PC-3 (cell line): ENCODE measurements at regions not wholly inside any gene's neighbourhood (a gene's known extent, or its start where the extent isn't known, plus 50 kb on each side); places are given as distances from the start of the nearest gene placed in this dataset.

Experiments used
- ATAC-seq: fragments of 200-7000 bp; cut with Tn5 transposase; 2 replicates; pipeline ENCODE4 v1.9.1; 2020; ENCODE audit warnings: mild to moderate bottlenecking, moderate library complexity
- BruUV-seq: library from RNA; stranded (reverse); fragments of 400-500 nt; replicated peaks from 2 replicates; lab custom pipeline; 2021; lab: Mats Ljungman, UMichigan
- CTCF ChIA-PET: fragments of 300-600 bp; sonication (Branson Sonifier 250); formaldehyde crosslinking; loops from one replicate; lab custom pipeline; 2022; ENCODE audit warnings: antibody characterized with exemption; lab: Charles Lee
- POLR2A ChIA-PET: fragments of 300-600 bp; sonication (Branson Sonifier 250); formaldehyde crosslinking; loops from one replicate; lab custom pipeline; 2022; ENCODE audit warnings: antibody characterized with exemption; ENCODE audit not compliant: unreplicated experiment; lab: Charles Lee
- DNase-seq: peaks from one replicate; pipeline ENCODE4 v3.0.0-alpha.2; 2015
- H2AFZ ChIP-seq: fragments of 300-600 bp; sonication (generic); 2 replicates; pipeline ENCODE4 v1.6.0; 2016; ENCODE audit warnings: antibody characterized with exemption, low read length
- H3F3A ChIP-seq: fragments of 300-600 bp; sonication (generic); one replicate; pipeline ENCODE4 v1.6.0; 2017; ENCODE audit warnings: antibody characterized with exemption, low read length, control low read depth, mild to moderate bottlenecking; ENCODE audit not compliant: unreplicated experiment
- H3K27ac ChIP-seq: fragments of 300-600 bp; sonication (generic); 2 replicates; pipeline ENCODE4 v1.5.1; 2016; ENCODE audit warnings: mild to moderate bottlenecking, low read length
- H3K27me3 ChIP-seq: fragments of 300-600 bp; sonication (generic); 2 replicates; pipeline ENCODE4 v1.6.1; 2016; ENCODE audit warnings: low read length, mixed read lengths
- H3K36me3 ChIP-seq: fragments of 300-600 bp; sonication (generic); 2 replicates; pipeline ENCODE4 v1.6.1; 2016; ENCODE audit warnings: low read depth, mixed run types, low read length, mixed read lengths
- H3K4me1 ChIP-seq: fragments of 300-600 bp; sonication (generic); 2 replicates; pipeline ENCODE4 v1.5.1; 2016; ENCODE audit warnings: low read length; ENCODE audit not compliant: insufficient read depth
- H3K4me2 ChIP-seq: fragments of 300-600 bp; sonication (generic); 2 replicates; pipeline ENCODE4 v1.6.0; 2016; ENCODE audit warnings: low read length
- H3K4me3 ChIP-seq: fragments of 300-600 bp; sonication (generic); 2 replicates; pipeline ENCODE4 v1.5.1; 2016; ENCODE audit warnings: mild to moderate bottlenecking, low read length, mixed read lengths
- H3K79me2 ChIP-seq: fragments of 300-600 bp; sonication (generic); 2 replicates; pipeline ENCODE4 v1.6.1; 2017; ENCODE audit warnings: low read length, mixed read lengths
- H3K9ac ChIP-seq: fragments of 300-600 bp; sonication (generic); 2 replicates; pipeline ENCODE4 v1.6.0; 2016; ENCODE audit warnings: mild to moderate bottlenecking, low read length
- H3K9me2 ChIP-seq: fragments of 300-600 bp; sonication (generic); replicated peaks from 2 replicates; pipeline ENCODE4 v1.6.1; 2016; ENCODE audit warnings: mixed run types, low read length, mixed read lengths
- H3K9me3 ChIP-seq: fragments of 300-600 bp; sonication (generic); 2 replicates; pipeline ENCODE4 v1.6.1; 2016; ENCODE audit warnings: low read length, mixed read lengths
- H4K20me1 ChIP-seq: fragments of 300-600 bp; sonication (generic); 2 replicates; pipeline ENCODE4 v1.6.1; 2016; ENCODE audit warnings: low read length, mixed read lengths
- EZH2 ChIP-seq: fragments of 300-600 bp; sonication (generic); IDR thresholded peaks from one replicate; pipeline ENCODE4 v1.6.1; 2017; ENCODE audit warnings: antibody characterized with exemption, mild to moderate bottlenecking, low read length; ENCODE audit not compliant: unreplicated experiment
- EZH2phosphoT487 ChIP-seq: fragments of 300-600 bp; sonication (generic); IDR thresholded peaks from 2 replicates; pipeline ENCODE4 v1.6.1; 2018; ENCODE audit warnings: mild to moderate bottlenecking, antibody characterized with exemption, low read length, borderline replicate concordance
- intact Hi-C: fragments of 100-400 bp; cut with micrococcal nuclease; formaldehyde crosslinking; loops from 2 replicates; pipeline ENCODE4 v1.9.0; 2023
- TF ChIP-seq, protein P1 (sequence below): fragments of 300-600 bp; sonication (generic); conservative IDR thresholded peaks from 2 replicates; pipeline ENCODE4 v1.5.1; 2017; ENCODE audit warnings: antibody characterized with exemption, low read depth, mild to moderate bottlenecking, low read length

GRCh38 chr4:19092797-19093196 is 1071.2 kb upstream of the LCORL start:
- DNase-seq (no peak), ATAC-seq (no peak)
- Histone ChIP-seq H4K20me1 (no peaks in the 10 kb centered on the region), H3K4me3 (no peak overlapping the region), H3F3A (no peaks in the 10 kb centered on the region), H3K27ac (no peak overlapping the region), H3K27me3 (peaks cover 22% of the 10 kb centered on the region; the same call in 1 of the 2 replicates), H3K36me3 (no peaks in the 10 kb centered on the region), H3K4me1 (no peaks in the 10 kb centered on the region), H3K79me2 (no peaks in the 10 kb centered on the region), H3K9ac (no peak overlapping the region), H3K9me3 (no peaks in the 10 kb centered on the region), H3K9me2 (no peaks in the 10 kb centered on the region), H3K4me2 (no peak overlapping the region), H2AFZ (no peak overlapping the region)
- ChIA-PET CTCF (no interaction called here), POLR2A (no interaction called here)
- BruUV-seq: no TSS peak
- TF ChIP-seq, protein P1, sequence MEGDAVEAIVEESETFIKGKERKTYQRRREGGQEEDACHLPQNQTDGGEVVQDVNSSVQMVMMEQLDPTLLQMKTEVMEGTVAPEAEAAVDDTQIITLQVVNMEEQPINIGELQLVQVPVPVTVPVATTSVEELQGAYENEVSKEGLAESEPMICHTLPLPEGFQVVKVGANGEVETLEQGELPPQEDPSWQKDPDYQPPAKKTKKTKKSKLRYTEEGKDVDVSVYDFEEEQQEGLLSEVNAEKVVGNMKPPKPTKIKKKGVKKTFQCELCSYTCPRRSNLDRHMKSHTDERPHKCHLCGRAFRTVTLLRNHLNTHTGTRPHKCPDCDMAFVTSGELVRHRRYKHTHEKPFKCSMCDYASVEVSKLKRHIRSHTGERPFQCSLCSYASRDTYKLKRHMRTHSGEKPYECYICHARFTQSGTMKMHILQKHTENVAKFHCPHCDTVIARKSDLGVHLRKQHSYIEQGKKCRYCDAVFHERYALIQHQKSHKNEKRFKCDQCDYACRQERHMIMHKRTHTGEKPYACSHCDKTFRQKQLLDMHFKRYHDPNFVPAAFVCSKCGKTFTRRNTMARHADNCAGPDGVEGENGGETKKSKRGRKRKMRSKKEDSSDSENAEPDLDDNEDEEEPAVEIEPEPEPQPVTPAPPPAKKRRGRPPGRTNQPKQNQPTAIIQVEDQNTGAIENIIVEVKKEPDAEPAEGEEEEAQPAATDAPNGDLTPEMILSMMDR: no peak
- TF ChIP-seq EZH2 (no peak), EZH2phosphoT487 (no peak)
- intact Hi-C loops: no loop called here

DNA sequence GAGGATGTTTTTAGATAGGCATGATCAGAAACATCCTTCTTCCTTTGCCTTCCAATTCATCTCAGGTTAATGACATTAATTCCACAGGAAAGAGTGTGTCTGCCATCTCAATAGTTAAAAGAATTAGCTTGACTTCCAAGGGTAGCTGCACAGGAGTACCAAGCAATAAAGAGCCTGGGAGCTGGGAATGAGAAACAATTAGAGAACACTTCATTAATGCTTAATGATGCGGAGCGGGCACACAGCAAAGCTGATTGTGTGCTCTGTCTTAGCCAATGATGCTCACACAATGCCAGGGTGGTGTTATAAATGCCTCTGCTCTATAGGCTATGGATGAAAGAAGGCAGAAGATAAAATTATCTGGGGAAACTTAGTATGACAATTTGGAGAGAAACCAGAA is 1052.5 kb upstream of the LCORL start:
- TF ChIP-seq, protein P1: no peak
- TF ChIP-seq EZH2 (no peak), EZH2phosphoT487 (no peak)
- Histone ChIP-seq H3K9me2 (no peaks in the 10 kb centered on the region), H3K4me2 (no peak overlapping the region), H3K79me2 (no peaks in the 10 kb centered on the region), H3K4me1 (no peaks in the 10 kb centered on the region), H3K36me3 (no peaks in the 10 kb centered on the region), H3K9ac (no peak overlapping the region), H3K9me3 (no peaks in the 10 kb centered on the region), H3K27ac (no peak overlapping the region), H4K20me1 (no peaks in the 10 kb centered on the region), H3K27me3 (no peaks in the 10 kb centered on the region), H3K4me3 (no peak overlapping the region), H3F3A (no peaks in the 10 kb centered on the region), H2AFZ (no peak overlapping the region)
- DNase-seq (no peak), ATAC-seq (no peak)
- intact Hi-C loops: no loop called here
- POLR2A ChIA-PET: no interaction called here
- BruUV-seq: no TSS peak
- CTCF ChIA-PET: no interaction called here

GRCh38 chr4:19063662-19064061 is 1042.1 kb upstream of the LCORL start:
- CTCF ChIA-PET: no interaction called here
- no peaks in the 10 kb centered on the region for H3F3A ChIP-seq
- intact Hi-C loops: no loop called here

More at GRCh38 chr4:19063662-19064061, 1042.1 kb upstream of the LCORL start:
- no peak overlapping the region for H3K4me3 ChIP-seq
- no peaks in the 10 kb centered on the region for H3K9me2 ChIP-seq
- DNase-seq (no peak), ATAC-seq (no peak)
- no peaks in the 10 kb centered on the region for H4K20me1 ChIP-seq
- TF ChIP-seq, protein P1: no peak
- TF ChIP-seq EZH2phosphoT487 (no peak), EZH2 (no peak)
- H3K9ac ChIP-seq: no peak overlapping the region
- H3K9me3 ChIP-seq: no peaks in the 10 kb centered on the region
- no peaks in the 10 kb centered on the region for H3K79me2 ChIP-seq
- no peak overlapping the region for H3K27ac ChIP-seq
- H3K27me3 ChIP-seq: no peaks in the 10 kb centered on the region
- no peaks in the 10 kb centered on the region for H3K36me3 ChIP-seq
- BruUV-seq: no TSS peak
- no peaks in the 10 kb centered on the region for H3K4me1 ChIP-seq
- no peak overlapping the region for H3K4me2 ChIP-seq
- H2AFZ ChIP-seq: no peak overlapping the region
- POLR2A ChIA-PET: no interaction called here
